Kidney (tissue), 13 donors: ENCODE measurements at regions not wholly inside any gene's neighbourhood (a gene's known extent, or its start where the extent isn't known, plus 50 kb on each side); places are given as distances from the start of the nearest gene placed in this dataset.

Source experiments
- DNase-seq, 5 donors: peaks; one replicate each; pipeline ENCODE4 v3.0.0-alpha.2; 2013 to 2020
- FAIRE-seq: peaks from 2 replicates; lab custom pipeline; 2012; peaks lifted over from hg19 to GRCh38; lab: Jason Lieb, UNC
- H3K27ac ChIP-seq, 2 donors: one replicate each; pipeline ENCODE4 v1.7.0; 2013; ENCODE audit warnings: low read depth in 2 of 2, low read length in 2 of 2, inconsistent platforms in 1 of 2
- H3K27me3 ChIP-seq: one replicate; pipeline ENCODE4 v1.7.1; 2013; ENCODE audit warnings: low read length, inconsistent platforms; ENCODE audit not compliant: control insufficient read depth, insufficient read depth
- H3K36me3 ChIP-seq, 3 donors: one replicate each; pipeline versions ENCODE4 v1.7.0 to v1.7.1; 2013; ENCODE audit warnings: low read length in 3 of 3, control low read depth in 1 of 3, inconsistent platforms in 1 of 3; ENCODE audit not compliant: insufficient read depth in 3 of 3, control insufficient read depth in 2 of 3
- H3K4me1 ChIP-seq, 3 donors: one replicate each; pipeline versions ENCODE4 v1.7.0 to v1.7.1; 2013; ENCODE audit warnings: low read length in 3 of 3, inconsistent platforms in 1 of 3, low read depth in 1 of 3; ENCODE audit not compliant: control insufficient read depth in 2 of 3, insufficient read depth in 2 of 3
- H3K4me3 ChIP-seq, 3 donors: one replicate each; pipeline versions ENCODE4 v1.7.0 to v1.8.1; 2013; ENCODE audit warnings: low read length in 3 of 3, control low read depth in 1 of 3, inconsistent platforms in 1 of 3
- H3K9ac ChIP-seq, 3 donors: one replicate each; pipeline versions ENCODE4 v1.7.0 to v1.7.1; 2013; ENCODE audit warnings: low read length in 3 of 3, control low read depth in 1 of 3, inconsistent platforms in 1 of 3
- H3K9me3 ChIP-seq, 3 donors: one replicate each; pipeline versions ENCODE4 v1.7.0 to v1.7.1; 2013; ENCODE audit warnings: low read length in 3 of 3, control low read depth in 1 of 3, inconsistent platforms in 1 of 3; ENCODE audit not compliant: control insufficient read depth in 2 of 3, insufficient read depth in 1 of 3
- intact Hi-C: fragments of 100-400 bp; cut with DNase I; formaldehyde crosslinking; loops from one replicate; pipeline ENCODE4 v1.11.1; 2022
- TF ChIP-seq, protein P1 (sequence below): IDR thresholded peaks from 3 replicates; pipeline ENCODE4 v1.5.1; 2012; ENCODE audit warnings: mild to moderate bottlenecking, moderate library complexity, borderline replicate concordance; ENCODE audit not compliant: insufficient read depth; ENCODE audit errors: extremely low read depth
- donor health status: control.
- donor health status: control.
- donor health status: control.
- donor health status: control.
- donor health status: control.
- donor health status: DM: yes; HTN: yes; CAD: no.
- donor health status: Normal renal cell carcinoma (clear cell type).

GRCh38 chr16:64096689-64097088 lies 1025.2 kb downstream of the CDH11 start:
- H3K4me3 ChIP-seq = no peak overlapping the region
- intact Hi-C loops = no loop called here
- H3K4me1 ChIP-seq = no peaks in the 10 kb centered on the region
- TF ChIP-seq, protein P1, sequence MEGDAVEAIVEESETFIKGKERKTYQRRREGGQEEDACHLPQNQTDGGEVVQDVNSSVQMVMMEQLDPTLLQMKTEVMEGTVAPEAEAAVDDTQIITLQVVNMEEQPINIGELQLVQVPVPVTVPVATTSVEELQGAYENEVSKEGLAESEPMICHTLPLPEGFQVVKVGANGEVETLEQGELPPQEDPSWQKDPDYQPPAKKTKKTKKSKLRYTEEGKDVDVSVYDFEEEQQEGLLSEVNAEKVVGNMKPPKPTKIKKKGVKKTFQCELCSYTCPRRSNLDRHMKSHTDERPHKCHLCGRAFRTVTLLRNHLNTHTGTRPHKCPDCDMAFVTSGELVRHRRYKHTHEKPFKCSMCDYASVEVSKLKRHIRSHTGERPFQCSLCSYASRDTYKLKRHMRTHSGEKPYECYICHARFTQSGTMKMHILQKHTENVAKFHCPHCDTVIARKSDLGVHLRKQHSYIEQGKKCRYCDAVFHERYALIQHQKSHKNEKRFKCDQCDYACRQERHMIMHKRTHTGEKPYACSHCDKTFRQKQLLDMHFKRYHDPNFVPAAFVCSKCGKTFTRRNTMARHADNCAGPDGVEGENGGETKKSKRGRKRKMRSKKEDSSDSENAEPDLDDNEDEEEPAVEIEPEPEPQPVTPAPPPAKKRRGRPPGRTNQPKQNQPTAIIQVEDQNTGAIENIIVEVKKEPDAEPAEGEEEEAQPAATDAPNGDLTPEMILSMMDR = no peak
- DNase-seq = no peak
- H3K27ac ChIP-seq = no peak overlapping the region
- no peak overlapping the region for H3K9ac ChIP-seq
- no peaks in the 10 kb centered on the region for H3K27me3 ChIP-seq
- no peaks in the 10 kb centered on the region for H3K36me3 ChIP-seq
- no peak for FAIRE-seq
- H3K9me3 ChIP-seq = peaks cover 0 to 5% (median 0%) of the 10 kb centered on the region in 3 donors

DNA sequence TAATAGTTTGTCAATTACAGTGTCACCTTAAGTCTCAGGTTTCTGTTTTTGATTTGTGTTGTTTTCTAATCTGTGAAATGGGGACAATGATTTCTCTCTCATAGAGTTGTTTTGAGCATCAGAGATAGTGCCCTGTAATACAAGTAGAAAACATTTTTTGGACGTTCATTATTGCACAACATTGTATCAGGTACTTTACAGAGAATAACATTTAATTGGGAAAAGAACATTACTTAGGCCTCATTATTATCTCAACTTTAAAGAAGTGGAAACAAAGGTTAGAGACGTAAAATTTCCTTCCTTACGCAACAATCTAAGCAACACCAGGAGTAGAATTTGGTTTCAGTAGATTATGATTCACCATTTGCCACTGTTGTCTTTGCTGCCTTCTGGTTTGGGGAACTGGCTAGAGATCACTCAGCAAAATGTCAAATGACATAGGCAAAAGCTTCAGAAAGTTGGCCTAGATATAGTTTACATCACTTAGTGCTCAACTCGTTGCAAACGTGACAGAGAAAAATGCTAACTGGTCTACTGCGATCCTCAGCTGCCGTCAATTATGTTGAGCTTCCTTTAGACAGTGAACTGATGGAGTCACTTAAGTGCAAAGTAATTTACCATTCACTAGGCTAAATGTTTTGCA lies 1026.8 kb downstream of the CDH11 start:
- TF ChIP-seq, protein P1 = no peak
- Histone ChIP-seq H3K4me1 (no peaks in the 10 kb centered on the region), H3K27me3 (no peaks in the 10 kb centered on the region), H3K4me3 (no peak overlapping the region), H3K27ac (no peak overlapping the region), H3K9me3 (peaks cover 0 to 5% (median 0%) of the 10 kb centered on the region in 3 donors), H3K9ac (no peak overlapping the region), H3K36me3 (no peaks in the 10 kb centered on the region)
- intact Hi-C loops = no loop called here
- FAIRE-seq = no peak
- DNase-seq = no peak

- peaks cover 0 to 5% (median 0%) of the 10 kb centered on the region in 3 donors for H3K9me3 ChIP-seq
- no peak overlapping the region for H3K27ac ChIP-seq
- TF ChIP-seq, protein P1 = no peak
- intact Hi-C loops = no loop called here
- DNase-seq (no peak), FAIRE-seq (no peak)
- no peaks in the 10 kb centered on the region for H3K4me1 ChIP-seq
- no peak overlapping the region for H3K9ac ChIP-seq
- H3K4me3 ChIP-seq = no peak overlapping the region
- no peaks in the 10 kb centered on the region for H3K36me3 ChIP-seq
- H3K27me3 ChIP-seq = no peaks in the 10 kb centered on the region
These were observed 1027.5 kb downstream of the CDH11 start for GRCh38 chr16:64094181-64094965.
